ENCODE measurements at regions not wholly inside any gene's neighbourhood (a gene's known extent, or its start where the extent isn't known, plus 50 kb on each side); places are given as distances from the start of the nearest gene placed in this dataset.

GRCh38 chr6:47132724-47133123 lies 90.6 kb upstream of the ADGRF1 start:
- Histone ChIP-seq H3K27me3 (ENCODE audit: insufficient read depth in 3 of 3, low read length in 2 of 3) (no peaks in the 10 kb centered on the region), H3K9me3 (no peaks in the 10 kb centered on the region), H3K36me3 (ENCODE audit: insufficient read depth in 1 of 2, low read depth in 1 of 2) (no peaks in the 10 kb centered on the region), H3K4me1 (peaks cover 29% of the 10 kb centered on the region), H3K4me3 (no peak overlapping the region), H3K27ac (no peak overlapping the region)
- no peak for TF ChIP-seq CTCF (IDR thresholded peaks at IDR 0.05)
- ATAC-seq (no peak), DNase-seq (no peak)
- intact Hi-C loops (cut with DNase I): no loop called here
- 47 to 58% (median 50%) methylated on average over 1 of the region's 1 CpG for WGBS, 3 donors

- 88 to 94% (median 91%) methylated on average over 2 of the region's 2 CpGs for WGBS, 3 donors
- Histone ChIP-seq H3K27me3 (ENCODE audit: insufficient read depth in 3 of 3, low read length in 2 of 3) (no peaks in the 10 kb centered on the region), H3K36me3 (ENCODE audit: insufficient read depth in 1 of 2, low read depth in 1 of 2) (no peaks in the 10 kb centered on the region), H3K9me3 (no peaks in the 10 kb centered on the region), H3K4me1 (peaks cover 33% of the 10 kb centered on the region), H3K4me3 (no peak overlapping the region), H3K27ac (no peak overlapping the region)
- intact Hi-C loops (cut with DNase I): no loop called here
- DNase-seq (no peak), ATAC-seq (no peak)
- no peak for TF ChIP-seq CTCF (IDR thresholded peaks at IDR 0.05)
These were observed 89.6 kb upstream of the ADGRF1 start for GRCh38 chr6:47131773-47132172.

GRCh38 chr6:47130086-47130485 lies 88.0 kb upstream of the ADGRF1 start:
- no peak for DNase-seq
- H3K4me1 ChIP-seq: peaks cover 34% of the 10 kb centered on the region
- H3K27ac ChIP-seq: peak overlapping the region; percentile 59
- H3K36me3 ChIP-seq (ENCODE audit: insufficient read depth in 1 of 2, low read depth in 1 of 2): no peaks in the 10 kb centered on the region
- peak in 3 of 4 donors; percentile 27 to 45 (median 41) for ATAC-seq
- no peak for TF ChIP-seq CTCF (IDR thresholded peaks at IDR 0.05)
- H3K9me3 ChIP-seq: no peaks in the 10 kb centered on the region
- H3K27me3 ChIP-seq (ENCODE audit: insufficient read depth in 3 of 3, low read length in 2 of 3): no peaks in the 10 kb centered on the region
- peak overlapping the region; percentile 17 for H3K4me3 ChIP-seq
- intact Hi-C loops (cut with DNase I): no loop called here
- 16 to 25% (median 20%) methylated on average over 3 of the region's 3 CpGs for WGBS, 3 donors

- H3K4me1 ChIP-seq: peaks cover 26% of the 10 kb centered on the region
- DNase-seq (no peak), ATAC-seq (no peak)
- intact Hi-C loops (cut with DNase I): no loop called here
- H3K27ac ChIP-seq: no peak overlapping the region
- no peaks in the 10 kb centered on the region for H3K36me3 ChIP-seq (ENCODE audit: insufficient read depth in 1 of 2, low read depth in 1 of 2)
- no peak for TF ChIP-seq CTCF (IDR thresholded peaks at IDR 0.05)
- H3K4me3 ChIP-seq: no peak overlapping the region
- no peaks in the 10 kb centered on the region for H3K27me3 ChIP-seq (ENCODE audit: insufficient read depth in 3 of 3, low read length in 2 of 3)
- WGBS, 3 donors: 85 to 93% (median 90%) methylated on average over 1 of the region's 1 CpG
- no peaks in the 10 kb centered on the region for H3K9me3 ChIP-seq
These were observed 87.0 kb upstream of the ADGRF1 start for GRCh38 chr6:47129129-47129528.

GRCh38 chr6:47126647-47127391 lies 84.7 kb upstream of the ADGRF1 start:
- TF ChIP-seq CTCF (IDR thresholded peaks at IDR 0.05): no peak
- intact Hi-C loops (cut with DNase I): no loop called here
- ATAC-seq (peak; percentile 68 to 84 (median 80)), DNase-seq (no peak)
- 21 to 27% (median 25%) methylated on average over 5 of the region's 5 CpGs for WGBS, 3 donors
- peaks cover 26% of the 10 kb centered on the region for H3K4me1 ChIP-seq
- no peak overlapping the region for H3K4me3 ChIP-seq
- no peaks in the 10 kb centered on the region for H3K36me3 ChIP-seq (ENCODE audit: insufficient read depth in 1 of 2, low read depth in 1 of 2)
- H3K27me3 ChIP-seq (ENCODE audit: insufficient read depth in 3 of 3, low read length in 2 of 3): no peaks in the 10 kb centered on the region
- no peaks in the 10 kb centered on the region for H3K9me3 ChIP-seq
- no peak overlapping the region for H3K27ac ChIP-seq
